ENCODE measurements at regions not wholly inside any gene's neighbourhood (a gene's known extent, or its start where the extent isn't known, plus 50 kb on each side); places are given as distances from the start of the nearest gene placed in this dataset.

DNA sequence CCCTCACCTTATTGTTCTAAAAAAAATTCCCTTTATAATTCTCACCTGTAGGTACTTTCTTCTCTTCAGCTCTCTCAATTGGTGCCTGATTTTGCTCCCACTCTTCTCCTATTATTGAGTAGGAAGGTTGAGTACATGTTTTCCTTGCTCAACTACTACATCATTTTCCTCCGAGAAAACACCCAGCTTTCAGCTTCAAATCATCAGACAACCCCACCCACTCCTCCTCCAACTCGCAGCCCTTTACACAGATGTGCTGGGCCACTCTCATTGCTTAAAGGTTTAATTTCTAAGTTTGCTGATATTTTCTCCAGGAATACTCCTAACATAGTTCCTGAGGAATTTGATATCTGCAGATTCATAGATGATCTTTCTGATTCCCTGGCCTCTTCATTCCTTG lies 734.4 kb upstream of the ZEB2 start:
- Histone ChIP-seq H3K9me3 (no peaks in the 10 kb centered on the region), H3K4me1 (no peaks in the 10 kb centered on the region), H3K4me3 (no peak overlapping the region), H3K27me3 (no peaks in the 10 kb centered on the region), H3K36me3 (no peaks in the 10 kb centered on the region), H3K27ac (no peak overlapping the region)
- intact Hi-C loops (cut with DNase I): no loop called here
- ATAC-seq (no peak), DNase-seq (no peak)
- TF ChIP-seq, protein P1, sequence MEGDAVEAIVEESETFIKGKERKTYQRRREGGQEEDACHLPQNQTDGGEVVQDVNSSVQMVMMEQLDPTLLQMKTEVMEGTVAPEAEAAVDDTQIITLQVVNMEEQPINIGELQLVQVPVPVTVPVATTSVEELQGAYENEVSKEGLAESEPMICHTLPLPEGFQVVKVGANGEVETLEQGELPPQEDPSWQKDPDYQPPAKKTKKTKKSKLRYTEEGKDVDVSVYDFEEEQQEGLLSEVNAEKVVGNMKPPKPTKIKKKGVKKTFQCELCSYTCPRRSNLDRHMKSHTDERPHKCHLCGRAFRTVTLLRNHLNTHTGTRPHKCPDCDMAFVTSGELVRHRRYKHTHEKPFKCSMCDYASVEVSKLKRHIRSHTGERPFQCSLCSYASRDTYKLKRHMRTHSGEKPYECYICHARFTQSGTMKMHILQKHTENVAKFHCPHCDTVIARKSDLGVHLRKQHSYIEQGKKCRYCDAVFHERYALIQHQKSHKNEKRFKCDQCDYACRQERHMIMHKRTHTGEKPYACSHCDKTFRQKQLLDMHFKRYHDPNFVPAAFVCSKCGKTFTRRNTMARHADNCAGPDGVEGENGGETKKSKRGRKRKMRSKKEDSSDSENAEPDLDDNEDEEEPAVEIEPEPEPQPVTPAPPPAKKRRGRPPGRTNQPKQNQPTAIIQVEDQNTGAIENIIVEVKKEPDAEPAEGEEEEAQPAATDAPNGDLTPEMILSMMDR (IDR thresholded peaks at IDR 0.05): no peak

DNA sequence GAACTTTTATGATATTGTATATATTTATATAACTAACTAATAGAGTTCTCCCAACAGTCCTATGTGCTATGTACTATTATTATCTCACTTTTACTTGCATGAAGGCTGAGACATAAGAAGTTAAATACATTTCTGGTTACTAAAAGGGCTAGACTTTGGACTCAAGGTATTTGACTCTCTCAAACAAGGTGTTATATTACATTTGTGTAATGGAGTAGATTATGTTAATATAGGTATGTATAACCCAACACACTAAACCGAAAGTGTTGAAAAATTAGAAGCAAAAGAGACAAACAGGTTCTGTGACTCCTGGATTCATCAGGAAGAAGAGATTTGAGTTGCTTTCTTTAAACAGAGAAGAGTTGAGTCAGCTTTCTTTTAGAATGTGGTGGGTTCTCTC lies 733.6 kb upstream of the ZEB2 start:
- Histone ChIP-seq H3K36me3 (no peaks in the 10 kb centered on the region), H3K27ac (no peak overlapping the region), H3K27me3 (no peaks in the 10 kb centered on the region), H3K4me1 (no peaks in the 10 kb centered on the region), H3K4me3 (no peak overlapping the region), H3K9me3 (no peaks in the 10 kb centered on the region)
- no peak for DNase-seq
- intact Hi-C loops (cut with DNase I): no loop called here
- ATAC-seq: no peak
- TF ChIP-seq, protein P1 (IDR thresholded peaks at IDR 0.05): no peak

DNA sequence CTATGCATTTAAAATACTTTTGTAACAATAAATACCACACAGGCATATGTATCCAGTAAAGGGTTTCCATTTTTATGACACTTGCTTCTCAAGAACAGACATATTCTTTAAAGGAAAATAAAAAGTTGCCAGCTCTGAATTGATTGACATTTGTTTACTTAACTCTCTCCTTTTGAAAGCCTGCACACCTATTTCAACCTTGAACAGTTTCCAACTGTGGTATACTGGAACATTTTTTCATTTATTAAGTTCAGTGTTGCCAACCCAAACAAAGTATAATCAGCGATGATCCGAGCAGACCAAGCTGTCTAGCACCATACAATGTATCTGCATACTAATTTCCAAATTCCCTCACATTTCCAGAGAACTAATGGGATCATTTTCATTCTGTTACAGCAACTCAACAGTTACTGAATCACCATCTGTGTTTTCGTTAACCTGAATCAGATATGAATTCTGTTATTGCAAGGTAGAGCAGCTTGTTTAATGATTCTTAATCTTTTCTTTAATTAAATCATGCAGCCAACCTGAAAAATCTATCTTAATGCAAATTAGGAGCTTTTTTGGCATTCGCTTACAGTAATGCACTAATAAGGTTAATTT lies 725.5 kb upstream of the ZEB2 start:
- intact Hi-C loops (cut with DNase I): no loop called here
- no peaks in the 10 kb centered on the region for H3K36me3 ChIP-seq
- TF ChIP-seq, protein P1 (IDR thresholded peaks at IDR 0.05): no peak
- H3K4me3 ChIP-seq: no peak overlapping the region
- H3K9me3 ChIP-seq: no peaks in the 10 kb centered on the region
- ATAC-seq (no peak), DNase-seq (no peak)
- no peak overlapping the region for H3K27ac ChIP-seq
- H3K4me1 ChIP-seq: no peaks in the 10 kb centered on the region
- no peaks in the 10 kb centered on the region for H3K27me3 ChIP-seq

DNA sequence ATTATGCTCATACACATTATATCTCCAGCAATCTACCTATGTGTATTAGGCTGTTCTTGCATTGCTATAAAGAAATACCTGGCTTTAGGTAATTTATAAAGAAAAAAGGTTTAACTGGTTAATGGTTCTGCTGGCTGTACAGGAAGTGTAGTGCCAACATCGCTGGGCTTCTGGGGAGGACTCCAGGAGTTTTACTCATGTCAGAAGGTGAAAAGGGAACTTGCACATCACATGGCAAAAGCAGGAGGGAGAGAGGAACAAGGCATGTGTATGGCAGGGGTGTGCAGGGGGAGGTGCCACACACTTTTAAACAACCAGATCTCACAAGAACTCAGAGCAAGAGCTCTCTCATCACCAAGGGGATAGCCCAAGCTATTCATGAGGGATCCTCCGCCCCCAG lies 715.4 kb upstream of the ZEB2 start:
- peak; percentile 46 for ATAC-seq
- Histone ChIP-seq H3K27ac (no peak overlapping the region), H3K4me3 (no peak overlapping the region), H3K36me3 (no peaks in the 10 kb centered on the region), H3K4me1 (no peaks in the 10 kb centered on the region), H3K9me3 (no peaks in the 10 kb centered on the region), H3K27me3 (no peaks in the 10 kb centered on the region)
- no peak for DNase-seq
- intact Hi-C loops (cut with DNase I): no loop called here
- TF ChIP-seq, protein P1 (IDR thresholded peaks at IDR 0.05): no peak

DNA sequence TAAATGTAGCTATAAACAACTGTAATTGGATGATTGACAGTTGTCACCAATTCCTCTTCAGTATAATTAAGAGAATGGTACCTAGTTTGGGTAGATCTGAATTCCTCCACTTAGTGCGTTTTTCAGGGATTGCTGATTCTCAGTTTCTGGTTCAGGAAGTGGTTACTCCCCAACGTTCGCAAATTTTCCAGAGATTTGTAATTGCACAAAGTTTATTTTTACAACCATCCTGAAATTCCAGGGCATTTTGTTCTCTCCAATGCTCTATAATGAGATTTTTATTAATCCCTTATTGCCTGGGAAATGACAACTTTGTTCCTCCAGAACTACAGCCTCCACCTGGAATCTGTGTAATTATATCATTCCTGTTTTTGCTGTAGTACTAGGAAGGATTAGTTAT lies 710.6 kb upstream of the ZEB2 start:
- DNase-seq: no peak
- intact Hi-C loops (cut with DNase I): no loop called here

More for the DNA sequence above, 710.6 kb upstream of the ZEB2 start:
- no peak overlapping the region for H3K4me3 ChIP-seq
- H3K36me3 ChIP-seq: no peaks in the 10 kb centered on the region
- no peaks in the 10 kb centered on the region for H3K4me1 ChIP-seq
- H3K27me3 ChIP-seq: no peaks in the 10 kb centered on the region
- H3K27ac ChIP-seq: no peak overlapping the region
- TF ChIP-seq, protein P1 (IDR thresholded peaks at IDR 0.05): no peak
- ATAC-seq: no peak
- H3K9me3 ChIP-seq: no peaks in the 10 kb centered on the region
